Stimulated activated CD4-positive, alpha-beta T cell treated with anti-CD3 and anti-CD28 coated beads, Interleukin-1b, Interleukin-23, amount 100 ng/mL, for 24 hours (primary cell): ENCODE measurements at regions not wholly inside any gene's neighbourhood (a gene's known extent, or its start where the extent isn't known, plus 50 kb on each side); places are given as distances from the start of the nearest gene placed in this dataset.

Source experiments
- DNase-seq, 4 experiments: peaks; one replicate each; pipeline ENCODE4 v3.0.0-alpha.2; 2020; ENCODE audit warnings: low read depth in 4 of 4, low spot score in 1 of 4

GRCh38 chr2:129254718-129255117 is 724.7 kb upstream of the RAB6C start:
- DNase-seq = no peak

DNA sequence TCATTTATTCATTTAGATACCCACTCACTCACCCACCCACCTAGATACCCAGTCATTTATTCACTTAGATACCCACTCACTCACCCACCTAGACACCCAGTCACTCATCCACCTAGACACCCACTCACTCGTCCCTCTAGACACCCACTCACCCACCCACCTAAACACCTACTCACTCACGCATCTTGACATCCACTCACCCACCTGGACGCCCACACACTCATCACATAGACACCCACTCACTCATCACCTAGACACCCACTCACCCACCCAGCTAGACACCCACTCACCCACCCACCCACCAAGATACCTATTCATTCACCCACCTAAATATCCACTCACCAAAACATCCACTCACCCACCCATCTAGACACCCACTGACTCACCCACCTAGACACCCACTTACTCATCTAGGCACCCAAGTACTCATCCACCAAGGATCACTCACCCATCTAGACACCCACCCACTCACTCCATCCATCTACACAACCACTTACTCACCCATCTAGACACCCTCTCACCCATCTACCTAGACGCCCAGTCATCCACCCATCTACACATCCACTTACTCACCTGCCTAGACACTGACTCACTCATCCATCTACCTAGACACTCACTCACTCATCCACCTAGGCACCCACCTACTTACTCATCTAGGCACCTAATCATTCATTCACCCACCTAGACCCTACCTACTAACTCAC is 723.7 kb upstream of the RAB6C start:
- DNase-seq = no peak

DNA sequence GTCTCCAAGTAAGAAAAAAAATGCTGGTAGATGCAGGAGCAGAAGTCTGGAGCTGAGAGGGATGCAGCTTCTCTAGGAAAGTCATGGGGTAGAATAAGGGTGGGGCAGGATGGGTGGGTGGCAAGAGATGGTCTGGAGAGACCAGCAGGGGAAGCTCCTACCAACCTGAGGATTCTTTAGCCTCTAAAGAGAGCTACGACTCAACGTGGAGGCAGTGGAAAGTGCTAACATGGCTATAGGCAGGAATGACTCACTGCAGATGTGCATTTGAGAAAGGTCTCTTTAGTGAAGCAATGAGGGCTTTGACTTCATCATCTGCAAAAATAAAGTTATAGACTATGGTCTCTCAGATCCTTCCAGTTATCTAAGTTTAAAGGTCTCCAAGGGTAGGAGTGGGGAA is 722.8 kb upstream of the RAB6C start:
- DNase-seq = no peak

DNA sequence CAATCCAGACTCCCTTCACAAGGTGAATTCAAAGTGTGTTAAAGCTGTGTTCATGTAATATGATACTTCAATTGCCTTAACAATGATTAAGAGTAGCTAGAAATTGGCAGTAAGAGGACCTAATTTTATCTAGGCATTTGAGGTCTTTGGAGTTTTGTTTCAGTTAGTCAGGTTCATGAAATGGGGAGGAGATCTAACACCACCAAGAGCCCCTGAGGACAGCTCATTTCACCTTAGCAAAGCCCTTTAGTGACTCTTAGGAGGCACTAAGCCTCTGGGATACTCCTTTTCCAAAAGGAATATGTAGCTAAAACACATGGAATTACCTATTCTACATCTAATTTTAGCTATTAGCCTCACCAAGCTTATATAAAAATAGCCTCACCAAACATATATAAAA is 716.5 kb upstream of the RAB6C start:
- no peak for DNase-seq

DNA sequence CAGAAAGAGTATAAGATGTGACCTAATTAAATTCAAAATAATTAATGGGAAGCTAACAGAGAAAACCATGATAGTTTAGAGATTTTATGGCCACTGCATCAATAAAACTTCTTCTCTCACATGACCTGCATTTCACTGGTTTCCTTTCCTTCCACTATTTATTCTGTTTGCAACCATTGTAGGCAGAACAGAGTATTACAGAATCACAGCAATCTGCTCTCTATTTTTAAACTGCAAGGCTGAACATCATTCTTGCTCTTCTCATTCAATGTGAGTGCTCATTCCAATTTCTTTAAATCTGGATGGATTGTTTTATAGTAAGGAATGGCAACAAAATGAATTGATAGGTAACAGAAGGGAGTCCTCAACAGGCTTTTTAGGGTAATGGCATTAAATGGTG is 715.5 kb upstream of the RAB6C start:
- no peak for DNase-seq

- no peak for DNase-seq
Measured at GRCh38 chr2:129267559-129267958, 711.9 kb upstream of the RAB6C start.

- no peak for DNase-seq
Measured at GRCh38 chr2:129273266-129274037, 706.0 kb upstream of the RAB6C start.

- DNase-seq = no peak
Measured at GRCh38 chr2:129274038-129274415, 705.4 kb upstream of the RAB6C start.

GRCh38 chr2:129274918-129275317 is 704.5 kb upstream of the RAB6C start:
- no peak for DNase-seq

GRCh38 chr2:129275706-129276105 is 703.8 kb upstream of the RAB6C start:
- no peak for DNase-seq

DNA sequence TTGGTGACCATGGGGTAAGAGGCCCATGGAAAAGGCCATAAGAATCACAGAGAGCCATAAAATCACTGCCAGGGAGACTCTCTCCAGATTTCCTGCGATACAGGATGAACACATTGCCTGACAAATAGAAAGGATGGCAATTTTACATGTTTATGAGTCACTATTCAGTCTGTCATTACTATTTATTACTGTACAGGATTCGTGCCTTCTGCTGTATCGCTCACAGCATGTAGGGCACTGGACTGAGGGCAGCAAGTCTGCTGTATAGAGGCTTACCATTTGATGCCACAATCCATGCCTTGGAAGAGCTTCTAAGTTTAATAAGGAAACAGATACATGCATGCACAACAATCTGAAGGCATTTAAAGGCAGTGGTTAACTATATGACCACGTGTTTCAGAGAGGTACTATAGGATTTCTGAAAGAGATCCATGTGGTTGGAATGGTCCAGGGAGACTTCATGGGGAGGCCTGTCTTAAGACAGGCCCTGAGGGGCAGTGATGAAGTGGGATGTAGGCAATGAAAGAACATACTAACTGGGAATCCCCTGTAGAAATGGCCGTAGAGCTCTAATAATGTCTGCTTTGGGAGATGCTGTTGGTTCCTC is 702.4 kb upstream of the RAB6C start:
- DNase-seq = no peak

DNA sequence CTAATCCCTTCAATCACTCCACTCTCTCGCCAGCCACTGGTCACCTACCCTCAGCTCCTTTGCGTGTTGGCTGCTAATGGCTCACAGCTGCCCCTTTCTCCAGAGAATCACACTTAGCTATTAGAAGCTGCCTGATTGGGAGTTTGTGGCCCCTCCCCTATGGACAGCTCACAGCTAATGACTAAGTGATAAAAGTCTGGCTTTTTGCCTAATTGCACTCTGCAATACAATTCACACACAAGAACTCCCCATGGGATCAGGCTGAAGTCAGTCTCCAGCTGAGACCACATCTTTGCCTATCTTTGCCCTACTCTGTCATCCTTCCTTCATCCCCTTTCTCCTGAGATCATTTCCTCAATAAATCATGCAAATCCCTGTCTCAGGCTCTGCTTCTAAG is 701.9 kb upstream of the RAB6C start:
- DNase-seq = no peak

DNA sequence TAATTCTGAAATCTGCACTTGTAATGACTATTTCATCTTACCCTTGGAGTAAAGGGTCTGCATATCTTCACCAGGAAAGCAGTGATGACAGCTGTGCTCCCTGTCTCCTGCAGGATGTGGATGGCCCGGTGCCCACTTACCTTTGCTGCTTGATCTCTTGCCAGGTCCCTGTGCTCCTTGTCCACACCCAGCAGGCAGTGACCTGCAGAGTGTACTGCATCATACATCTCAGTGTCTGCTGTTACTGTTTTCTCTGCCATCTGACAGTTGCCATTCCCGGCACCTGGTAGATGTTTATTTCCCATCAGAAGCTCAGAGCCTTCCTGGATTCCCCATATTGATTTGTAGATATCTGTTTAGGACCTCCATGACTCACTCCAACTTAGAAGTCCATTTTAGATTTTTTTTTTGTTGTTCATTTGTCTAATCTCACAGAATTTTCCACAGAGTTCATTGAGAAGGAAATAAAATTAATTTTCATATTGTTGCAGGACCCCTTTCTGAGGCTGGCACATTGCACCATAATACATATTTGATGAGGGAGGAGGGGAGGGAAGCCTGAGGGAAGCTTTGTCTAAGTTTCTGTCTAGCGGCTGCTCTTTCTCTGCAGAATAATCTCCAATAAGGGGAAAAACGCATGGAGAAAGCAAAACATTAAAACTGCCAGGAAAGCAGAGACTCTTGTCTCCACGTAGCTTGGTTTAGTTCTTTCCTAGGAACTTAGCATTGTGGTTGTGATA is 697.5 kb upstream of the RAB6C start:
- no peak for DNase-seq

- no peak for DNase-seq
Measured at GRCh38 chr2:129285012-129285411, 694.5 kb upstream of the RAB6C start.

- no peak for DNase-seq
Measured at GRCh38 chr2:129293326-129293725, 686.1 kb upstream of the RAB6C start.

GRCh38 chr2:129296396-129296795 is 683.1 kb upstream of the RAB6C start:
- DNase-seq = no peak

- no peak for DNase-seq
Measured at GRCh38 chr2:129296806-129297205, 682.7 kb upstream of the RAB6C start.

DNA sequence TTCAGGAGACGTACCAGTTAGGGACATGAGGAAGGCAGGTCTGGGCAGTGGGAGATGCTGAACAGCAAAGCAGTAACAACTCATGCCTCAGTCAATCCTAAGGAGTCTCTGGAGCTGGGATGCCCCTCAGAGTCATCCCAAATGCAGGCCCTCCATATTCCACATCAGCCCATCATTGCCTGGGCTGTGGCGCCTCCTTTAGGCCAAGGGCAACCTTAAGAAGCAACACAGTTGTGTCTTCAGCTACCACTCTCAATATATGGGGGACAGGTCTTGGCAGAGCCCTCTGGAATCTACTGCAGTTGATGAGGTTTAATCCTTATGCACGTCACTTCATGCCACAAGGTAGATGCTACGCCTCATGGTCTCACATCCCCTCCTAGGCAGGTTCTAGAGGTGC is 682.0 kb upstream of the RAB6C start:
- DNase-seq = no peak

- DNase-seq = no peak
Measured at GRCh38 chr2:129299338-129299737, 680.1 kb upstream of the RAB6C start.

DNA sequence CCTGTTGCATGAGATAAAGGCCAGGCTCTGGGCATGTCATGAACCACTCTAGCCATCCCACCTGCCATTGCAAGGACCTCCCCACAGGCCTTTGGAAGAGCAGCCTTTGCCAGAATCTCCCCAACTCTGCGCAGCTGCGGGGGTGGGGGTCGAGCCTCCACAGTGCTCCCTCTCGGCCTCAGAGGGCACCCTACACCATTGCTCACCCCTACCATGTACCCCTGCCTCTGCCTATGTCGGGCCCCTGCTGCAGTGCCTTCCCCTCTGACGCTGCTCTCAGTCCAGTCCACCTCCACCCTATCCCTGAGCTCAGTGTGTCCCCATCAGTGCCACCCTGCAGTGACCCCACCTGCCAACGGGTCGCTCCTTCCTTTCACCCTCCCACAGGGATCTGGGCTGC is 679.7 kb upstream of the RAB6C start:
- DNase-seq = no peak

DNA sequence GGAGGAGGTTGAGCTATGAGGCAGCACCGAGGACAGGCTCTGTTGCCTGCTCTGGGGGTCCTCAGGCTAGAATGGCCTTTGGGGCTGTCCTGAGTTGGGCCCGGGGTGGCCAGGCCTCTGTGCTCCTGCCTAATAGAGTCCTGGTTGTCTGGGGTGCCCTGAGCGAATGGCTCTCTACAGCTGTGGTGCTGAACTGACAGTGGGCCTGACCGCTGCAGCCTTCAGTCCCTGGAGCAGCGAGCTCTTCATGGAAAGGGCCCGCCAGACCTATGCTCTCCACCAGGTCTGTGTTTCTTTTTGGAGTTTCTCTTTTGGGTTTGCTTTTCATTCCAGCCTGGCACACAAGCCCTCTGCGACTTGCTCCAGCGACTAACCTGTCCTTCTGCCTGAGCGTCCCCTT is 679.0 kb upstream of the RAB6C start:
- no peak for DNase-seq

DNA sequence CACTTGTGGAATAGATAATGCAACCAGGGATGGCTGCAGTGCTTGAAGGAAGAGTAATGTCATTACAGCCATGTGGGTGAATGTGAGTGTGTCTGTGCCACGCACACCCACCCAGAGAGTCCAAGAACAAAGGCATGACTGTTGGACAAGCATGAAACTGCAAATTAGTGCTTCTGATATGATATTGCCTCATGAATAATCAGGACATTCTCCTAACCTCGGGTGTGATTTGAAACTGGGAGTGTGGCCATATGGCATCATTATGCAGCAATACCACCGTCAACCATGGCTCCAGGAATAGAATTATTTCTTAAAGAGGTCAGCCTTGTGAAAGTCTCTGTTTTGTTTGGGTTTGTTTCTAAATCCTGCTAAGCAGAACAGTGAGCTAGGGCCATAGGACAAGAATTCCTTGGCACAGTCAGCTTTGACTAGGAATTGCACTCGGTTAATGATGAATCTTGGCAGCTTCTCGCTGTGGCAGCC is 678.0 kb upstream of the RAB6C start:
- no peak for DNase-seq
